GM10266 (cell line): ENCODE measurements at regions not wholly inside any gene's neighbourhood (a gene's known extent, or its start where the extent isn't known, plus 50 kb on each side); places are given as distances from the start of the nearest gene placed in this dataset.

Source experiments
- DNase-seq: peaks from one replicate; pipeline ENCODE4 v3.0.0; 2012; ENCODE audit errors: extremely low spot score
- TF ChIP-seq, protein P1 (sequence below): IDR thresholded peaks from 2 replicates; pipeline ENCODE4 v1.5.1; 2012; ENCODE audit warnings: mild to moderate bottlenecking, low read depth; ENCODE audit not compliant: control insufficient read depth, insufficient read depth; ENCODE audit errors: missing control alignments

DNA sequence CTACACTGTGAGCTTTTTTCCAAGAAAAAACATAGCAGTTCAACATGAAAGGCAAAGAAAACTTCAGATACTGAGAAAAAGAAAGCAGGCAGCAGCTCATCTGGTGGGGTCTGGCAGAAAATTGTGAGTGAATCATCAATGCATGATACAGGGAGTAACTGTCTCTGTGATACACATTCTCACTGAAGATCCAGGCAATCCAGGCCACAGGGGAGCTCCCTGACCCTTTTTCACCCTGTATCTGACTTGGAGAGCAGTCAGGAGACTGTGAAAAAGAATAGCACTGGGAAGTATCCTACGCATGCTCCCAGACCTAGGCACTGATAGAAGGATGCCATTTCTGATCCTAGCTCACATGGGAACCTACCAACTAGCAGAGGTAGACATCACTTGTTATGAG, 269.8 kb downstream of the MBNL1 start:
- TF ChIP-seq, protein P1, sequence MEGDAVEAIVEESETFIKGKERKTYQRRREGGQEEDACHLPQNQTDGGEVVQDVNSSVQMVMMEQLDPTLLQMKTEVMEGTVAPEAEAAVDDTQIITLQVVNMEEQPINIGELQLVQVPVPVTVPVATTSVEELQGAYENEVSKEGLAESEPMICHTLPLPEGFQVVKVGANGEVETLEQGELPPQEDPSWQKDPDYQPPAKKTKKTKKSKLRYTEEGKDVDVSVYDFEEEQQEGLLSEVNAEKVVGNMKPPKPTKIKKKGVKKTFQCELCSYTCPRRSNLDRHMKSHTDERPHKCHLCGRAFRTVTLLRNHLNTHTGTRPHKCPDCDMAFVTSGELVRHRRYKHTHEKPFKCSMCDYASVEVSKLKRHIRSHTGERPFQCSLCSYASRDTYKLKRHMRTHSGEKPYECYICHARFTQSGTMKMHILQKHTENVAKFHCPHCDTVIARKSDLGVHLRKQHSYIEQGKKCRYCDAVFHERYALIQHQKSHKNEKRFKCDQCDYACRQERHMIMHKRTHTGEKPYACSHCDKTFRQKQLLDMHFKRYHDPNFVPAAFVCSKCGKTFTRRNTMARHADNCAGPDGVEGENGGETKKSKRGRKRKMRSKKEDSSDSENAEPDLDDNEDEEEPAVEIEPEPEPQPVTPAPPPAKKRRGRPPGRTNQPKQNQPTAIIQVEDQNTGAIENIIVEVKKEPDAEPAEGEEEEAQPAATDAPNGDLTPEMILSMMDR, result no peak
- DNase-seq, result no peak

DNA sequence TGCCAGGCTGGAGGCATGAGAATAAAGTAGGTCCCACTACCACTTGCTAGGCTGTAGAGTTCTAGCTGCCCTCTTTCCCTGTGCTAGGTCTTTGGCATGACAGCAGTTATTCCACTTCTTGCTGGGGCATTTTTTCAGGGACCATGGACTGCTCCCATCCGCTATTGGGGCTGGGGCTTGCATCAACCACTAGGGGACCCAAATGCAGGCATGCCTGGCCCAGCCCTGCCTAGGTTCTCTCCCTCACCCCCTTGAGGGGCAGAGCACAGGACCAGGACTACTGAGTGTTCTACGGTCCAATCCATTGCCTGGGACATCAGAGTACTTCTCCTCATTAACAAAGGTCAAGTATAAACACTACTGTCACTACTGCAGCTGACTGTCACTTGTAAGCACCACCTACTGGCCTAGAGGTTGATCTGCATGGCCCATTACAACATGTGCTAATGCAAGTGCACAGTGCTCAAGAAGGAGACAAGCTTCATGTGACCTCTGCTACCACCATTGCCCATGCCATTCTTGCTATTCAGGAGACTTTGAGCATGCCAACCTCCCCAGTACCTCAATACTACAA, 270.5 kb downstream of the MBNL1 start:
- TF ChIP-seq, protein P1, result peak; percentile 24
- DNase-seq, result no peak

DNA sequence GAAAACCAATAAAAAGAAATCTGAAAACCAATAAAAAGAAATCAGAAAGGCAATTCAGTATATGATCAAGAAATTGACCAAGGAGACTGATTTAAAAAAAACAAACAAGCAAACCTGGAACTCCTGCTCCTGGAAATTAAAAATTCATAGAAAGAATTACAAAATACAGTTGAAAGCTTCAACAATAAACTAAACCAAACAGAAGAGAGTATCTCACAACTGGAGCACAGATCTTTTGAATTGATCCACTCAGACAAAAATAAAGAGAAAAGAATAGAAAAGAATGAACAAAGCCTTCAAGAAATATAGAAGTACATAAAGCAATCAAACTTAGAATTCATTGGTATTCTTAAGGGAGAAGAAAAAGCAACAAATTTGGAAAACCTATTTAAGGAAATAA, 271.4 kb downstream of the MBNL1 start:
- no peak for DNase-seq
- TF ChIP-seq, protein P1, result no peak

DNA sequence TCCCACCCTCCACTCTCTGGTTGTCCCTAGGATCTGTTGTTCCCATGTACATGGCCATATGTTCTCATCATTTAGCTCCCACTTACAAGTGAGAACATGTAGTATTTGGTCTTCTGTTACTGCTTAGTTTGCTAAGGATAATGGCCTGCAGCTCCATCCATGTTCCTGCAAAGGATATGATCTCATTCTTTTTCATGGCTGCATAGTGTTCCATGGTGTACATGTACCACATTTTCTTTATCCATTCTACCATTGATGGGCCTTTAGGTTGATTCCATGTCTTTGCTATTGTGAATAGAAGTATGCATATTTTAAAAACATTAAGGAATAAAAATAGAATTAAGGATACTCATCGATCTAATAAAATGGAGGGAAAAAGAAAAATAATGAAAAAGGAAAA, 278.4 kb downstream of the MBNL1 start:
- DNase-seq, result no peak
- TF ChIP-seq, protein P1, result no peak

DNA sequence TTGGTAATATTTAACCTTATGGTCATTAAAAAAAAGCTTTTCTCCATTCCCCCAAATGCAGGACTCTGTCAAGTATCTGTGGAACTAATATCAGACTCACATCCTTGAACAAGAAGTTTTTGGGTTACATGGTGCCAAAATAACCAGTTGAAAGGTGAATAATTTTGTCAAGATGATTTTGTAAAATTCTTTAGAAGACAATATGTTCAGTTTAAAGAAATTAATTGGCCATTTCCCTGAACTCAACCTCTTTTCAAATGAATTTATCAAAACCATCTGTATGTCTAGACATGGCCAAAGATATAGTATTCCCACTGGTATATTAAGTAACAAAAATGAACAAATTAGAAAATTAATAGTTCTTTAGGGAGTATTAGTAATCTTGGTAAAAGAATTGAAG, 280.5 kb downstream of the MBNL1 start:
- TF ChIP-seq, protein P1, result no peak
- DNase-seq, result no peak

DNA sequence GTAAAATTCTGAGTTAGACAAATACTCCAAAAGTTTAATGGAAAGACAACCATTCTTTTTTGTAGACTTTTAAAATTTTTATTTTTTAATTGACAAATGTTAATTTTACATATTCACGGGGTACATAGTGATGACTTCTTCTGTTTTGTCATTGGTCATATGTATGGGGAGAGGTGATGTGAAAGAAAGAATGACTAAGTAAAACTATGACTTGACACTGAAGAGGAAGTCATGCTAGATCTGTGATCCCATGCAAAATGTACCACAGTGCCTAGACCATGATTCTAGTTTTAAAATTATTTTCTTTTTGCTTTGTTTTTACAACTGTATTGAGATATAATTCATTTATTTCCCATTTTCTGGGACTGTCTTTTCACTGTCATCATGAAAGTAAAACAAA, 281.6 kb downstream of the MBNL1 start:
- TF ChIP-seq, protein P1, result no peak
- no peak for DNase-seq

DNA sequence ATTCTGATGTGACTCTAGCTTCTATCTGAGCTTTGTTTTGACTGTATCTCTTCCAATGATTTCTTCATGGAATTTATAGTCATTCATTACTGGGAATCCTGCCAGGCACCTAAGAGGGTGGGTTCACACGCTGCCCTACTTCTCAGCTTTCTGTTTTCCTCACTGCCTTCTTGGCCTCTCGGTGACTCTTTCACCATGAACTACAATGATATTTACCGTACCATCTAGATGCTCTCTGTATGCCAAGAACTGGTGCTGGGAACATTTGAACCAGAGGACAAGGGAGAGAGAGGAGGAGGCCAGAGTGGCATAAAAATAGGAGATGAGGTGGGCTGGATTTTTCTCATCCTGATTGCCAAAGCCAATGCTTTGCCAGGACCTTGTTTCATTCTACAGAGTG, 280.0 kb upstream of the P2RY1 start:
- no peak for DNase-seq
- TF ChIP-seq, protein P1, result no peak
